ENCODE measurements at regions not wholly inside any gene's neighbourhood (a gene's known extent, or its start where the extent isn't known, plus 50 kb on each side); places are given as distances from the start of the nearest gene placed in this dataset.
"Not testable (repeated sequence)": the region's sequence is repeated elsewhere in the genome, so short reads cannot be mapped to it uniquely, and the experiment has no call there.

DNA sequence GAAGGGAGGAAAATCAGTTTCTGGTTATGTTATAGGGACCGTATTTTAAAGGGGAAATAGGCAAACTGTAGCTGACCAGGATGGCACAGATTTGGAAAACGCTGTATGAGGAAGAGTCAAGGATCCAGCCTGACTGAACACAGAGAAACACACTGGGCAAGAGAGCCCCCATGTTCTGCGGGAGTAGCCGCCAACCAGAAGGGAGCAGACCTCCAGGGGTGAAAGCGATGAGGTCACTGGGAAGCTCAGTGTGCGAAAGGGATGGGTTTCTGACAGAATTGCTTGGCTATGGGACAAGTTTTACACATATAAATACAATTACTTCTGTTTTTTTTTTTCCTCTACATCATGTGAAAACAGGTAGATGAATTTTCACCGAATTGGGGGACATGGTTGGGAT lies 291.6 kb upstream of the PODXL start:
- DNase-seq = no peak

DNA sequence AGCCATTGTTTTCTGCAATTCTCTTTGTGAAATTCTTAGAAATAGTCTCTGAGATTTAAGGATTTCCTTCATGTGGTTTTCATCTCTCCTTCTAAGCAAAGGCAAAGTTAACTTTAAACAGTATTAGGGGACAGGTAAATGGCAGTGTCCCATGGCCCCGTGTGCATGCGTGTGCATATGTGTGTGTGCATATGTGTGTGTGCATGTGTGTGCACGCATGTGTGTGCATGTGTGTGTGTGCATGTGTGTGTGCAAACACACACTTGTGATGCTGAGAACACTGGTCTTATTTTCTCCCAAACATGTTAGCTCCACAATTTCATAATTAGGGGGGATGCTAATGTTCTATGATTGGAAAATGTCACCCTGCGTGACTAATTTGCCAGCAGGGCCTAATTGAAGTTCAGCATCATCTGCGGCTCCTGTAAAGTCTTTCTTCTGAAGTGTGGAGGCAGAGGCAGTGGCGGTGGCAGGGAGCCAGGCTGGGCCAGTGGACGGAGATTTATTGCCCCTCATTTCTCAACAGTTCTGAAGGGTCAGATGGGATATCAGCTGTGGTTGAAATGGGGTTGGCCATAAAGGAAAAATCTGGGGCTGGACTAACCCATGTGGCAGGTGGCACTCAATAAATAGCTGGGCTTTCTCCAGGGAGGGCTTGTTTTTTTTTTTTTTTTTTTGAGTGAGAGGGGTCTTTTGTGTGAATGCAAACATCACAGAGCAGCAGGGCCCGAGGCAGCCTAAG lies 289.3 kb upstream of the PODXL start:
- DNase-seq = no peak

GRCh38 chr7:131844369-131844768 lies 287.9 kb upstream of the PODXL start:
- no peak for DNase-seq

- peak; percentile 48 for DNase-seq
Measured at GRCh38 chr7:131843898-131844331, 287.5 kb upstream of the PODXL start.

DNA sequence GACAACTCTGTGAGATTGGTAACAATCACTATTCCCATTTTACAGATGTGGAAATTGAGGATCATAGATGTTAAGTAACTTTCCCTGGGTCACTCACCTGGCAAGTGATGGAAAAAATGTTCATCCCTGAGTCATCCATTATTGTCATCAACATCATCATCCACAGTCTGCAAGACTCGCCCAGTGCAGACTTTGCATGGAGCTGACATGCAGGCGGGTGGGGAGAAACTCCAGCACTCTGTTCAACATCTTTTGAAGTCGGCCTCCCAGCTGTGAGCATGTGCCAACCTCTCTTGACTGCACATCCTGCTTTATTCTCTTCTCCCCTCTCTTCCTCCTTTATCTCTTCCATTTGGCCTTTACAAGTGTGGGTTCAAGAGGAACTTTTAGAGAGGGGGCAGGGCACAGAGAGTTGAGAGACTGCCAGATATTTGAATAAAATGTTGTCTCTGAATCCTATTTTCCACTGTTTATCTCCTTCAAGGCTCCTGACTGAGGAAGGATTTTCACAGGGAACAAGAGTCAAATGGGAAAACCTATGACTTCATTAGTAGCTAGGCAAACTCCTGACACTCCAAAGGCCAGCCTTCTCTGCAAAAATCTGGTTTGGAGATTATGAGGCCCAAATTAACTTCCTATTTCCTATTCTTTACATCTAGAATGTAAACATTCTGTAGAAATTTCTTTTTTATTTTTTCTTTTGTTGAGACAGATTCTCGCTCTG lies 283.7 kb upstream of the PODXL start:
- DNase-seq = no peak

DNA sequence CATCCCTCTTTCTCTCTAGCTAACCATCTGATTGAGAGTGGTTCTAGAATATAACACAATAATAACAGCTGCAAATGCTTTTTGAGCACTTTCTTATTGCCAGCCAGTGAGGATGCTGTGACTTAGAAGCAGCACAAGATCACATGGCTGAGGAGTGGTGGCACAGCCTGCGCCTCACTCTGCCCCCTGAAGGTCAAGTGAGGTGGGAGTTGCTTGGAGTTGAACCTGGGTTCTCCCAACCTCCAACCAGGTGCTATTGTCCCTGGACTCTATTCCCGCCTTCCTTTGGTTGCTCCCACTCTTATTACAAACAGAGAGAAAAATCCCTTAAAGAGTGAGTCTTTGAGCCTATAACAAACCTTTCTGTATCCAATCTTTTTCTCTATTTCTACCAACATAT lies 280.3 kb upstream of the PODXL start:
- no peak for DNase-seq

DNA sequence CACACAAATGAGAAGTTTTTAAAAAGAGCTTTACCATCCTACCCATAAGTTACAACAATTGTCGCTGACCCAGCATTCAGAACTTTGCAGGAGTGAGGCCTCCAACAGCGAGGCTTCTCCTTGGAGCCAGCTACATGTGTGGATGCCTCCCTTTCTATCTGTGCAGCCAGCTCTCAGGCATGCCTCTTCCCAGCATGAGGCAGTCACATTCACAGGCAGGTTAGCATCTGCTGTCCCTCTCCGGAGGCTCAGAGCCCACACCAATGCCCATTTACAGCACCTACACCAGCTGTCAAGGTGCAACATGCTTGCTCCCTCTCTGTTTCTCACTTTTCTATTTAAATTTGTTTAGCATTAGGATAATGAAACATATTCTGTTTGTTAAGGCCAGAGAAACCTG lies 278.7 kb upstream of the PODXL start:
- DNase-seq = no peak

DNA sequence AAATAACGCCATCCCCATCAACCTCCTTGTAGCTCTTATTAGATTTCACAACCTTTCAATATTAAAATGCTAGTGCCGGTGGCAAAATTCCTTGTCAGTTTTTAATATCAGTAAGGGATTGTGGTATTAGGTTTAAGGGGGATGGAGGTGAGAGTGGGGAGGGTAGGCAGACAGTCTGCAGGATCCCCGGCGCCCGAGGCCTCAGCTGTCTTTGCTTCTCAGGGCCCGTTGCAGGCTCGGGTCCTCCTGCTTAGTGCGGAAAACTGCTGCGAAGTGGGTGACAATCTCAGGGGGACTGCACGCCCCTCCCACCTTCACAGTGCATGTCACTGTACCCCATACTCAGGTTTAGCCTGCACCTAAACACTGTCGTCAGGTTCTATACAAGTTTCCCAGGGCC lies 274.3 kb upstream of the PODXL start:
- no peak for DNase-seq

DNA sequence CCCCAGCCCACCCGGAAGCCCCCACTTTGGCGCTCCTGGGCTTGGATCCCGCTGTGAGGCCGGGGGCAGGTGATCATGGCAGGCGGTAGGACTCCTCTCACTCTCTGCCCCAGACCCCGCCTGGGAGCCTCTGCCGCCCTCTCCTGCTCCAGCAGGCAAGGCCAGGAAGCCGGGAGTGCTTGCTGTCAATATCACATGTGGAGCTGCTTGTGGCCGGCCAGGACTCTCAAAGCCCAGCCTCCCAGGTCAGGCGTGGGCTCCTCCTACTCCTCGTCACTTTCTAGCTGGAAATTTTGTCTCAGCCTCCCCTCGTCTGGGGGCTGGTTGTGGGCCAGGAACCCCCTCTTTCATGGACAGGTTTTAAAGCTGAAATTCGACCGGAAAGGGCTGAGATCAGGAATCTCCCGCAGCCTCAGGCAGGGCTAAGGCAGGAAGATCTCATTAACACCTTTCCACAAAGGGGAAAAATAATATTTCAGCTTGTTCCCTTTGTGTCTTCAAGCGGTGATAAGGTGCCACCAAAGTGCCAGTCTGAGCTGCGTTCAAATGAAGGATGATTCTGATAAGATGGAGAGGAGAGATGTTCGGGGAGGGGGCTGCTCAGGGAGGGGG lies 273.6 kb upstream of the PODXL start:
- peak; percentile 34 for DNase-seq

DNA sequence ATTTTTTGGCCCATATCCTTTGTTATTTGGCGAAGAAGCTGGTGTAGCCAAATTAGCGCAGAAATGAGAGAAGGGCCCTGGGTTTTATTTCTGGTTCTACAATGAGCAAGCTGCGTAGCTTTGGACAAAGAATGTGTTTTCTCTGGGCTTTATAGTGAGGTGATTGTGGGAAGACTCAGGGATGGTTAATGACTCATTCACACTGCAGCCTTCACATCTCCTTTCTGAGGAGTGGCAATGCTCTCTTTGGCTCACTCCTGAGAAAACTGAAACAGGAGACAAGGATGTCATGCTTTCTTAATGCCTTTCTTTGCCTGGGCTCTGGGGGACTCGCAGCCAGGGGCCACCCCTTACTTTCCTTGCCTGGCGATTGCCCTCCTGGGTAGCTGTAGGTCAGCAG lies 271.0 kb upstream of the PODXL start:
- DNase-seq = no peak

DNA sequence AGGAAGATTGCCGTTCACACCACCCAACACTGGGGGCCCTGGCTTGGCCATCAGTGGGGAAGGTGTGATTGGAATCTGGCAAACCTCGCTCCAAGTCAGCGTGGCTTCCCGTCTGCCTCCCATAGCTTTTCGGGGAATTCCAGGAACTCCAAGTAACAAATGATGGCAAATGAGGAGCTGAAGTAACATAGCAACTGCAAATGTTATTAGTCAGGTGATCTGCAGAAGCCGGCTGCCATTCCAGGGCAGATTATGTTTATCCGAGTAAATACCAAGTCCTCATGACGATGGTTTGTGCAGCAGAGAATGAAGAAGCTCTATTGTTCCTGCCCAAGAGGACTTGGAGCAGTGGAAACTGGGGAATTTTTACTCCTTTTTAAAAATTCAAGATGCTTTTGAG lies 270.5 kb upstream of the PODXL start:
- DNase-seq = no peak

- DNase-seq = not testable (repeated sequence)
Measured at GRCh38 chr7:131823961-131824440, 267.6 kb upstream of the PODXL start.

- no peak for DNase-seq
Measured at GRCh38 chr7:131819891-131820290, 263.5 kb upstream of the PODXL start.

- DNase-seq = no peak
Measured at GRCh38 chr7:131816391-131817007, 260.1 kb upstream of the PODXL start.

DNA sequence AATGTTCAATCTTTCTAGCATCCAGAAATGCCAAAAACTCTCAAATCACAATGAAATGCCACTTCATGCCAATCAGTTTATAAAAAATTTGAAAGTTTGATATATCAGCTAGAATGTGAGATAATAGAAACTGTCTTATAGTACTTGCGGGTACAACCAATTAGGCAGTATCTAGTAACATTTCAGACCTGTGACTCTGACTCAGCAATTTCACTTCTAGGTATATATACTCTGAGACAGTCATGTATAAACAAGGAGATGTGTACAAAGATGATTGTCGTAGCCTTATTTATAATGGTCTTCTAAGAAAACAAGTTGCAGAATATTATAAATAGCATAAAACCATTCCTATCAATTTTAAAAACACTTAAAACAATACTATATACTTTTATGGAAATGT lies 252.3 kb upstream of the PODXL start:
- DNase-seq = no peak

DNA sequence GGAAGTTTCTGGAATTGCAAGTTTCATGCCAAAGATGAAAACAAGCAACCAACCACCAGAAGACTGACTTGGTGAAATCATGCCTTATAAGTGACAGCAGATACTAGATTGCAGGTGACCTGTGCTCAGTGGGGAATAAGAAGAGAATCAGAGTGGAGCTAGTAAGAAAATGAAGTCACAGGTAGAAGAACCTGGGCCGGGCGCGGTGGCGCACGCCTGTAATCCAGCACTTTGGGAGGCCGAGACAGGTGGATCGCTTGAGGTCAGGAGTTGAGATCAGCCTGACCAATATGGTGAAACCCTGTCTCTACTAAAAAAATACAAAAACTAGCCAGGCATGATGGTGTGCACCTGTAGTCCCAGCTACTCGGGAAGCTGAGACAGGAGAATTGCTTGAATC lies 251.7 kb upstream of the PODXL start:
- DNase-seq = not testable (repeated sequence)

GRCh38 chr7:131803816-131804215 lies 247.4 kb upstream of the PODXL start:
- no peak for DNase-seq

DNA sequence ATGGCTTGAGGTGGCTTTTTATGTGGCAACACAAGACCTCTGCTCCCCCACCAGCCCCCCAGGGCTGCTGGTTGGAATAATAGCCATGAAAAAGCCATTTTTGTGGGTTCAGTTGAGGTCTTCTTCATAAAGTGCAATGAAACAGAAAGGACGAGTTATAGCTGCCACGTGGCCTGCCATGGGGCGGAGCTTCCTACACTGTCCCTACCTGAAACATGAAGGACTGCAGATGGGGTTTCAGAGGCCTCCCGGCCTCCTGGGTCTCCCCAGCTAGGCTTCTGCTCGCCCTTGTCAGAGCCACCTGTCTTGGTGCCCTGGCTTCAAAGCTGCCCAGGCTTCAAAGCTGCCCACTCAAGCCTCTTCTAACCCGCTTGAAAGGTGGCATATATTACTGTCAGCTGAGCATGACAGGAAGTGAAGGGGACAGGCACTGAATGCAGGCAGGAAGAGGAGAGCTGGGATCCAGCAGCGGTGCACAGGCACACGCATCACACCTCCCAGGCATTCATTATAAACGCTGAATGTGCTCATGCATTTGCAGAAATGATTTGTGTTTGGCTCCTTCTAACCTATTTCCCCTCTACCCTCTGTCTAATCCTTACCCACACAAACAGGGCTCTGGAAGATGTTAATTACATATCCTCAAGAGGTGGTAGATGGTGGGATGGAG lies 245.9 kb upstream of the PODXL start:
- no peak for DNase-seq

DNA sequence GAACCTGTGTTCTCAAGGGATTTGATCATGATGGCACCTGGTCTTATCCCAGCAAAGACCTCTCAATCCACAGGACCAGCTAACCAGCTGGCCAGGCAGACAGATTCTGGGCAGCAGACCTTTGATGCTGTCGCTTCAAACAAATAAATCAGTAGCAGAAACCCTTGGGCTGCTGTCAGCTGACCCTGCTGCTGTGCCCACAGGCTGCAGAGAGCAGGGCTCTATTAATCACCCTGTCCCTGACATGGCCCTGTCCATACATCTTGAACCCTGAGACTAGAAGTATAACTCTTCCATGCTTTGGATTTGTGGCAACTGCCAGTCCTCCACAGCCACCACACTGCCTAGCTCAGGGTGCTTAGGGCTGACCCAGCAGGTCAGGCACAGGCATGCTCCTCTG lies 244.1 kb upstream of the PODXL start:
- DNase-seq = no peak

DNA sequence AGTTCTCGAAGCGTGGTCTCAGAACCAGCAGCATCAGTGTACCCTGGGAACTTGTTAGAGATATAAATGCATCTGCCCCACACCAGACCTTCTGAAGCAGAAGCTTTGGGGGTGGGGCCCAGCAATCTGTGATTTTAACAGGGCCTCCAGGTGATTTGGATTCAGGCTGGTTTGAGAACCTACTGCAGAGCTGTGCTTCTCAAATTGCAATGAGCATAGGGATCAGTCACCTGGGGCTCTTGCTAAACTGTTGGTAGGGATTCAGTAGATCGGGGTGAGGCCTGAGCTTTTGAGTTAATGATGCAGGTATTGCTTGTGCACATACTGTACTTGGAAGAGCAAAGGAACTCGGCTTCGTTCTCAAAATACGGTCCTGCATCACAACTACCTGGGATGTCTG lies 243.6 kb upstream of the PODXL start:
- no peak for DNase-seq

DNA sequence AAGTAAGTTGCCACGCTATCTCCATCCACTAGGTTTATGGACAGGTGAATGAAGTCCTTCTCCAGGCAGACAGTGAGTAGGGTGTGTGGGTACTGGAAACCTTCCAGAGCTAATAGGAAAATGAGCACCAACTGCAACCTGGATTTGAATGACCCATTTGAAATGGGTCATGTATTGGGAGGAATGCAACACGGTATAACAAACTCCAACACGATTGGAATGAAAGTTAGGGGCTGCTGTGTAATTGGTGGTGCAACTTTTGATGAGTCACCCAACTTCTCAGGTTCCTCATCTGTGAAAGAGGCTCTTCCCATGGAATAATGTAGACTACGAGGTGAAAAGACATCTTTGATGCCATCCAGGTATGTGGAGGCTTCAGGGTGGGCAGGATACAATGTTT lies 241.4 kb upstream of the PODXL start:
- DNase-seq = no peak

DNA sequence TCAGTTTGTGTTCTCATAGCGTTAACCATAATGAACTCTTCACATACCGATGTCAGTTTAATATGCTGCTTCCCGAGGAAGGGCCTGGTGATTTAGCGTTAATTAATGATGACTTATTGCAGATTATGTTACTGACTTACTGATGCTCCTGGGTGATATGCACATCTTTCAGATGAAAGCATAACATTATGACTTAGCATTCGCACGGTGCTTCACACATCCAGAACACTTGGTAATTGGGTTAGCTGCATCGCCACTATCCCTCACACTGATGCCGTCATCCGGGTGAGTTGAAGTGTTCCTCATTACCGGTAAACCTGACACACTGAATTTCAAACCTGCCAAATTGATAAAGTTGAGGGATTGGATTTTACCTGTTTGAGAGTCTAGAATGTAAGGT lies 239.0 kb upstream of the PODXL start:
- DNase-seq = no peak

- no peak for DNase-seq
Measured at GRCh38 chr7:131792311-131792710, 235.9 kb upstream of the PODXL start.

Data from right kidney (tissue), 1 donor.